EH (cell line): ENCODE measurements at regions not wholly inside any gene's neighbourhood (a gene's known extent, or its start where the extent isn't known, plus 50 kb on each side); places are given as distances from the start of the nearest gene placed in this dataset.
"Not testable (repeated sequence)": the region's sequence is repeated elsewhere in the genome, so short reads cannot be mapped to it uniquely, and the experiment has no call there.

ENCODE experiments used
- DNase-seq: peaks from one replicate; pipeline ENCODE4 v3.0.0-alpha.2; 2015; ENCODE audit warnings: low read depth

DNA sequence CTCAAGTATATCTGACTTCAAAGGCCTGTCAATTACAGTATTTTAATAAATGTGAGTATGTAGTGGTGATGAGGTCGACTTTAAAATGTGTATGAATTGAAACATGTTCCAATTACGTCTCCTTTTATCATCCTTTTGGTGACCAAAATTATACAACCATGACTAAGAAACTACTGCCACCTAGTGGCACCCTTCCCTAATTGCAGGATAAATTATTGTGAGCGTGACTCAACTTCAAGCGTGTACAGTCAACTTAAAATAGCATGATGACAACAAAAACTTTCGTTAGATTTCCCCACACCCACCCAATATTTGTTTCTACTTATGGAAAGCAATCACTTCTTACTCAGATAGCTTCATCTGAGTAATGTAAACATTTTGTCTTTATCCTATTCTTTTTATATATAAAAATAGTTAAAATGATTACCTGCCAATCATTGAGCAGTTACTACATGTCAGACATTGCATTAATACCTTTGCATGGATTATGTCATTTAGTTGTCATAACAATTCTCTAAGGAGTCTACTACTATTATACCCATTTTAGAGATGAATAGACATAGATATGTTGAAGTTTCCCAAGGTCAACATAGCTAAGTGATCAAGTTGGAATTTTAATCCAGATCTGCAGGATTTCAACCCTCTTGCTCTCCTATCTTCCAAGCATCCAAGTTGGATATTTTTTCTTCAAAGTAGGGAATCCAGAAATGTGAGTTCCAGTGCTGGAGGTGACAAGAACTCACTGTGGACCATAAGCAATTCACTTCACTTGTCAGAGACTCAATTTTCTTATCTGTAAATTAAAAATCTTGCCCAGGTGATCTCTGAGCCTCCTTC is 106.0 kb downstream of the MEX3B start:
- peak; percentile 66 for DNase-seq

DNA sequence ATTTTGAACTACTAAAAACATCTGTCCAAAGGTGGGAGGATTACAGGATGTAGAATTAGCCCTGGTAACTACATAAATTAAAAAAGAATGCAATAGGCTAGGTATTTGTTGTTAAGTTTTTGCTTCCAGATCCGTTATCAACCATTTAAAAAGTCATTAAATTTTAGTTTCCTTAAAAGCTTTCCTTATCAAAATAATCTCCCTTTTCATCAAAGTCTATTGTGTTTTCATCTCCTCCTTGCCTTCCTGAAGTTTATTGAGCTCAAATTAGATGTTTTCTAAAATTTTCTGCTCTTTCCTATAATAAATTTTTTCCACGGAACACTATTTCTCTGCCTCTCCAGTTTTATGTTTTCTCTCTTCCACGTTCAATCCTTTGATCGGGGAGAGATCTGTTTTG is 108.6 kb downstream of the MEX3B start:
- no peak for DNase-seq

DNA sequence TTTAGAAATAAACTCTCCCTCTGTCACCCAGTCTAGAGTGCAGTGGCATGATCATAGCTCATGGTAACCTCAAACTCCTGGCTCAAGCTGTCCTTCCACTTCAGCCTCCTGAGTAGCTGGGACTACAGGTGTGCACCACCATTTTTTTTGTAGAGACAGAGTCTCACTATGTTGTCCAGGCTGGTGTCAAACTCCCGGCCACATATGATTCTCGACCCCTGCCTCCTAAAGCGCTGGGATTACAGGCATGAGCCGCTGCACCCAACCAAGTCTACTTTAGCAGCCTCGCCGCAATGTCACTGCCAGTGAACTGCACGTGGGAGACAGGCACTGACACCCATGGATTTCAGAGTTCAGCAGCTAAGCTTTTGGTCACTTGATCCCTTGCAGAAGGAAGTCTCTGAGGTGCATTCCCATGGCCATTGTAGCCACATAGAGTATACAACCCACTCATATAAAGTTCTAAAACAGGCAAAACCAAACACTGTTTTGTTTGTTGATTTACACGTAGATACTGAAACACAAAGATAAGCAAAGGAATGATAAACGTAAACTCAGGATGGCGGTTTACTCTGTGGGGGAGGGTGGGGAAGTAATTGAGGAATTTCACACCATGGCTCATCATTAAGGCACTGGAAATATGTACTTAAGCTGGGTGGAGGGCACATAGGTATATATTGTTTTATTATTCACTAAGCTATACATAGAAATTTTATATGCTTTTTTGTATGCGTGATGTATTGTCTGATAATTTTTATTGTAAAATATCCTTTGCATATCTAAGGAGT is 115.0 kb downstream of the MEX3B start:
- no peak for DNase-seq

DNA sequence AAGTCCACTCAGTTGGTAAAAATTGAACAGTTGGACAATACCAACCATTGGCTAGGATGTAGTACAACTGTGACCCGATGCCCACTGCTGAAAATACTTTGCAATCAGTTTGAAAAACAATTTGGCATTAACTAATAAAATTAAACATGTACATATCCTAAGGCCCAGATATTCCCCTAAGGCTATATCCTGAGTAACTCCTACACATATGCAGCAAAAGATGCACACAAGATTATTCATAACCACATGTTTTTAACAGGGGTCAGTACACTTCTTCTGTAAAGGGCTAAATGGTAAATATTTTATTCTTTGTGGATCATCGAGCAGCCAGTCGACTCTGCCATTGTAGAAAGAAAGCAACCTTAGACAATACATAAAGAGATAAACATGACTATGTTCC is 116.3 kb downstream of the MEX3B start:
- peak; percentile 21 for DNase-seq

DNA sequence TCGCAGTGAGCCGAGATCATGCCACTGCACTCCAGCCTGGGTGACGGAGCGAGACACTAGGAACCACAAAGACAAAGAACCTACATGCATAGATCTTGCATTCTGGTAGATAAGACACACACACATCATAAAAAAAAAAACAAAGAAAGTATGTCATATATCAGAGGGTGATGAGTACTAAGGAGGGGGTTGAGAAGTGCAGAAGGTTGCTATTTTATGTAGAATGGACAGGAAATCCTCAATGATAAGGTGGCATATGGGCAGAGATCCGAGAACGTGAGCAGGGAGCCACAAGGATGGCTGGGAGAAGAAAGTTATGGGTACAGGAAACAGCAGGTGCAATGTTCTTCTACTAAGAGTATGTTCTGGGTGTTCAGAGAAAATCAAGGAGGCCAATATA is 118.8 kb downstream of the MEX3B start:
- DNase-seq, result no peak

DNA sequence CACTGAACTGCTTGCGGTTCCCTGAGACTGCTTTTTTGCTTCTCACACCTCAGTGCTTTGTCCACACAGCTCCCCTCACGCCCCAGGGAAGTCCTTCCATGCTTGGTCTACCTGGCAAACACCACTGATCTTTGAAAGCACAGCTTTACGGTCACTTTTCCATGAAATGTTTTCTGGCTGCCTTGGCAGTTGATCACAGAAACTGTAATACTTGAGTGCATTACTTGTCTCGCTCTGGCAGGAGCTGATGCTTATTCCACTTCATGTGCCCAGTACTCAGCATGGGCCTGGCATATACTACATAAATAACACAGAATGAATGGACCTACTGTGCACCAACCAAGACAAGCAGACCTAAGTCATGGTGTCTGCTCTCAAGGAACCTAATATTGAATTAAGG is 121.1 kb downstream of the MEX3B start:
- DNase-seq, result no peak

DNA sequence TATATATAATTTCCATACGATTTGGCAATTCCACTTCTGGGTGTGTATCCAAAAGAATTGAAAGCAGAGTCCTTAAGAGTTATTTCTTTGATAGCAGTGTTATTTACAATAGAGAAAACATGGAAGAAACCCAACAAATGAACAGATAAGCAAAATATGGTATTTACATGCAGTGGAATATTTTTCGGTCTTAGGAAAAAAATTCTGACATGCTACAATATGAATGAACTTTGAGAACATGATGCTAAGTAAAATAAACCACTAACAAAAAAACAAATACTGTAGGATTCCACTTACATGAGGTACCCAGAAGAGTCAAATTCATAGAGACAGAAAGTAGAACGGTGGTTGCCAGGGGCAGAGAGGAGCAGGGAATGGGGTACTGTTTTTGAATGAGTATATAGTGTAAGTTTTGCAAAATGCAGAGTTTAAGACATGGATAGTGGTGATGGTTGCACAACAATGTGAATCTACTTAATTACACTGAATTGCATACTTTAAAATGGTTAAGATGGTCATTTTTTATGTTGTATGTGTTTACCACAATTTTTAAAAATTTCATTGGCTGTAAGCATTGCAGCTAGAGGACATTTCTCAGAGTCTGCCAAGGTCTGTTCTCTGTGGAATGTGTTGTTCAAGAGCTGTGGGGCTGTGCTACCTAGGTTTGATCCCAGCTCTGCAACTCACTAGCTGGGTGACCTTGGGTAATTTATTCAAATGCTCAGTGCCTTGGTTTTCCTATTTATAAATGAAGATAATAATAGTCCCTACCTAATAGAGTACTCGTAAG is 122.1 kb downstream of the MEX3B start:
- DNase-seq, result no peak

DNA sequence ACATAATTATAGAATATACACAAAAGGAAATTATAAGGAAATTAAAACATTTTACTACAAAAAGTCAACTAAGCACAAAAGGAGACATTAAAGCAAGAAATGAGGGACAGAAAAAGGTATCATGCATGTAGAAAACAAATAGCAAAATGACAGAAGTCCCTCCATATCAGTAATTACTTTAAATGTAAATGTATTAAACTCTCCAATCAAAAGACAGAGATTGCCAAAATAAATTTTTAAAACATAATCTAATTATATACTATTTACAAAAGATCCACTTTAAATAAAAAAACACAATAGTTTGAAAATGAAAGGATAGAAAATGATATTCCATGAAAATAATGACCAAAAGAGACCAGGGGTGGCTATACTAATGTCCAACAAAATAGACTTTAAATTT is 123.7 kb downstream of the MEX3B start:
- no peak for DNase-seq

DNA sequence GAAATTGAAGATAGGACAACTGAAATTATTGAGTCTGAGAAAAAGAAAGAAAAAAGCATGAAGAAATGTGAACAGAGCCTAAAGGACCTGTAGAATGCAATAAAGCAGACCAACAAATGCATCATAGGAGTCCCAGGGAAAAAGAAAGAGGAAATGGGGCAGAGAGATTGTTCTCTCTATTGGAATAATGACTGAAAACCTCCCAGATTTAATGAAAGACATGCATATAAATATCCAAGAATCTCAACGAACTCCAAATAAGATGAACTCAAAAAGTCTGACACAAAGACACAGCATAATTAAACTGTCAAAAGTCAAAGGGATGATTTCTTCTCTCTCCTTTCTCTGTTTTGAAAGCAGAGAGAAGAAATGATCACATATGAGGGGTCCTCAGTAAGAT is 124.7 kb downstream of the MEX3B start:
- DNase-seq, result no peak

DNA sequence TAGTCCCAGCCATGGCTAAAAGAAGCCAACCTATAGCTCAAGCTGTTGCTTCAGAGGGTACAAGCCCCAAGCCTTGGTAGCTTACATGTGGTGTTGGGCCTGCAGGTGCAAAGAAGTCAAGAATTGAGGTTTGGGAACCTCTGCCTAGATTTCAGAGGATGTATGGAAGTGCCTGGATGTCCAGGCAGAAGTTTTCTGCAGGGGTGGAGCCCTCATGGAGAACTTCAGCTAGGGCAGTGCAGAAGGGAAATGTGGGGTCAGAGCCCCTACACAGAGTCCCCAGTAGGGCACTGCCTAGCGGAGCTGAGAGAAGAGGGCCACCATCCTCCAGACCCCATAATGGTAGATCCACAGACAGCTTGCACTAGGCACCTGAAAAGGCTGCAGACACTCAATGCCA is 127.1 kb downstream of the MEX3B start:
- DNase-seq, result not testable (repeated sequence)

DNA sequence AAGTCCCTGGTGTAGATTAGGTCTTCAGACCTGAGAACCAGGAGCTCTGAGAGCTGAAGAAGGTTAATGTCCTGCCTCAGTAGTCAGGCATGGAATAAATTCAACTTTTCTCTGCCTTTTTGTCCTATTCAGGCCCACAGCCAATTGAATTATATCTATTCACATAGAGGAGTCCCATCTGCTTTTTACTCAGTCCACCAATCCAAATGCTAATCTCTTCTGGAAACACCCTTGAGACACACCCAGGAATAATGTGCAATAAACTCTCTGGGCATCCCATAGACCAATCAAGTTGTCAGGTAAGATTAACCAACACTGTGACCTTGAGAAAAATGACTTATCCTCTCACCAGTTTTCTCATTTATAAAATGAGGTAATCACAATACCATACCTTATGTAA is 129.4 kb downstream of the MEX3B start:
- no peak for DNase-seq

DNA sequence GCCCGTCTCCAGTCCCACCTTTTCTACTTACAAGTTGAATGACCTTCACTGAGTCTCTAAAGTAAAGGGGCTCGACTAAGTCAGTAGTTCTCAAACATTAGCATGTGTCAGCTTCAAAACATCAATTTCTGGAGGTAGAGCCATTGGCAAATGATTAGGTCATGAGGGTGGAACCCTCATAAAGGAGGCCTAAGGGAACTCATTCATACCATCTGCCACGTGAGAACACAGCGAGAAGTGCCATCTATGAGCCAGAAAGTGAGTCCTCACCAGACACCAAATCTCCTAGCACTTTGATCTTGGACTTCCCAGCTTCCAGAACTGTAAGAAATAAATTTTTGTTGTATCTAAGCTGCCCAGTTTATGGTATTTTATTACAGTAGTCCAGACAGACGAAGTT is 129.8 kb downstream of the MEX3B start:
- no peak for DNase-seq

DNA sequence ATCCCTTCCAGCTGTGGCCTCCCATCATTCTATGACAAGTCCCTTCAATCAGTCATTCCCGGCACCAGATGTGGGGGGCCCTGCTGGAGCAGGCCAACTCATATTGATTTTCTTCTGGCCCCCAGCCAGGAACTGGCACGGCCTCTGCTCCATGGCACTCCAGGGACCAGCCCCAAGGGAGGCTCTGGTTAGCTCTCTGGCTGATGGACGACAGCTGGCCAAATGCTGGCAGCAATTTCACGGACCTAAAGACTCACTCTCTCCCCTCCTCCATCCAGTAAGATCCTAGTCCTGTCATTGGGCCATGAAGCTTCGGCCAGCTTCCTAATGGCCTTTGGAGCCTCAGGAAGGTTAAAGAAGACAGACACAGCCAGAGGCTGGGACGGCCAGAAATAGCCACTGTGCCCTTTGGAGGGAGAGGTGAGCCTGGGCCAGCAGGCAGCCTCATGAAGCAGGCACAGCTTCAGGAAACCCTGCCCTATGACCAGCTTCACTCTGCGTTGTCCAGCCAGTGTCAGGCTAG is 131.0 kb downstream of the MEX3B start:
- no peak for DNase-seq

DNA sequence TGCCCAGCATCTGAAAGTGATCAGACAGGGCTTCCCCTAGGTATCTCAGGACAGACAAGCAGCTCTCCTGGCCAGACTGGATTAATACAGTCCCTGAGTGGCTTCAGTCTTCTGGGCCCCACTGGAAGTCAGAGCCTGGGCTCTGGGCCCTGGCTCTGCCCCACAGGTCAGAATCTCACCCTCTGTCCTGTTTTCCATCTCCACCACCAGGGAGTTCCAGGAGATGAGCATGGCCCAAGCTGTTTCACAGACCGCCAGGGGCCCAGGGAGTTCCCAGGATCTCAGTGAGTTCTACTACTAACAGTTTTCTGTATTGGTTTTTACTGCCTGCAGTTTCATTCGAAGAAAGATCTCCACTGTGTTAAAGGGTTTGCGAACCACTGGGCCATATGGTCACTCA is 131.5 kb downstream of the MEX3B start:
- no peak for DNase-seq

DNA sequence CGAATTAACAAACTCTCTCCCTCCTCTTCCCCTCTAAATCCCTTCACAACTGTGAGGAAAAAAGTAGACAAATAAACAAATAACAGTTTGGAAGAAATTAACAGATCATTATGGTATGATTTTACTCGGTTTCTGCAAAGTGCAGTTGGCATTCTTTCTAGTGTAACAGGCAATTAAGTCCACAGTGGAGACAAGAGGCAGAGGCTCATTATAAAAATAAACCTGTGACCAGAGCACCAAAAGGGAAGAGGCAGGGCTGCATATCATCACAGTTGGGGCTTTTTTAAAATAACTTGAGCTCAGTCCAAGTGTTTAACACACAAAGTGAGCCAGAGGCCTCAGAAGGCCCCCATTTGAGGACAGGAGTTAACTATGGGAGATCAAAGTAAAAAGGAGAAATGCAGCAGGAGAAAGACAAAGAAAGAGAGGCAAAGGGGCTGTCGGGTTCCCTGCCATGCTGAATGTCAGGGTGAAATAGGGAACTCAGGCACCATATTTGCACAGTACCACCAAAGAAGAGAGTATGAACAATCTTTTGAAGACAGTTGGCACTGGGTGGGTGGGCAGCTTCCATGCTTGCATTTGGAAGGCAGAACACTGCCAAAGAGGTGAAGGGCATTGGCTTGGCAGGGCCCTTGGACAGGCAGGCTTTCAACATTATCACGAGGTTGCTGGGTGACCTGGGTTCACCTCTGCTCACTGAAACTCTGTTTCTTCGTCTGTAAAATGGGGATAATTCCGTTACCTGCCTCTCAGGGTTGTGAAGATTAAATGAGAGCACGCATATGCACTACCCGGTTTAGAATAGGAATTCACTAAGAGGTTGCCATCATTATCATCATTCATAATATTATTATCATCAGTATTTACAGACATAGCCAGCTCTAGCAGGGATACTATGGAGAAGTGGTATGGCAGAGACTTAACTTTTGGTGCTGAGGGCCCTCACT is 134.5 kb downstream of the MEX3B start:
- peak; percentile 42 for DNase-seq

DNA sequence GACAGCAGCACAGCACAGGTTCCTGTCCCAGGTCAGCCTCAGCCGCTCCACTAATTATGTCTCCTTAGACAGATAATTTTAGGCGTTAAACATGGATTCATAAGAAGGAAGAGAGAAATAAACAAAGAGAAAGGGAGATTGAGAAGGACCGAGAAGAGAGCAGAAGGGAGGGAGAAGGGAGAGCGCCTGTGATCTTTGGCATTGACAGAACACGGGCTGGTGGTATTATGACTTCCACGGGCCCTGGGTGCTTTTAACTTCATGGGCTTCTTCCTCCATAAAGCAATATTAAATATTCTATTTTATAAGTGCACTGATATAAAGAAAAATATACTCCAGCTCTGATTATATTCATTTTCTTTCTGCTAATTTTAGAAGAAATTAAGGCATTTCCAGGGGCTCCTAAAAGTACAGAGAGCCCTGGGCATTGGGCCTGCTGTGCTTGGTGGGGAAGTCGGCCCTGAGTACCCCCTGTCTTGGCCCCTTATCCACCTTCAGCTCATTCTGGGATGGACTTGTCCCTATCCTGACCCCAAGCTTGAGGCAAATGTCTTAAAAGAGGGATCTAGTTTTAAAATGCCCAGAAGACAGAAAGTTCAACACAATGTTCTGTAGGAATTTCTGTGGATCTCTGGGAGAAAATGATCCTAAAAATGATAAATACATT is 135.3 kb downstream of the MEX3B start:
- DNase-seq, result no peak

DNA sequence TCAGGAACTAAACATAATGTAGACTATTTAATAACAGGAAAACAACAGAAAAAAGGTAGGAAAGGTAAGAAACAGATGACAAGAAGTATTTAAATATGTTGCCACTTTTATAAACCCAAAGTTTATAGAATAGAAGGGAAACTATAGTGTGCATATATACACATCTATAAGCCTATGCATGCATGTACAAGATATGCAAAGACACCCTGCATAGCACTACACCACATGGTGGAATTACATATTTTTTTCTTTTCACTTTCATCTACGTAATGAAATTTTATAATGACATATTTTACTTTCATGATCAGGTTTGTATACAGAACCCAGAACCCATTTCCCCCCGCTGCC is 136.8 kb downstream of the MEX3B start:
- DNase-seq, result no peak

DNA sequence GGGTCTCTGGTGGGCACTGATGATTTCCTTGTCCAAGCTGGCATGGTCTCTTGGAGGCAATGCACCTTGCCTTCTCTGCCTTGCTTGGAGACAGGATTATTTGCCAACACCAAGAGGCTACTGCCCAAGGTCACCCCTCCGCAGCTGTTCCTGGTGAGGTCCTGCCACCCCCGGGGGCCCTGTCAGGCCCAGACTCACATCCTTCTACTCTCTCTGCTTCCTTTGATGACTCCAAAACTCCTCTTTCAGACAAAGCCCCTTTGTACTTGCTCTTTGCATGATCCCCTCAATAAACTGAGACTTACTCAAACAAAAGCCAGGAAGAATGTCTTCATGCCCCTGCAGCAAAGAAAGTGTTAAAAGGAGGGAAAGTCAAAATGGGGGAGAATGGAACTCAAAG is 137.7 kb downstream of the MEX3B start:
- no peak for DNase-seq

DNA sequence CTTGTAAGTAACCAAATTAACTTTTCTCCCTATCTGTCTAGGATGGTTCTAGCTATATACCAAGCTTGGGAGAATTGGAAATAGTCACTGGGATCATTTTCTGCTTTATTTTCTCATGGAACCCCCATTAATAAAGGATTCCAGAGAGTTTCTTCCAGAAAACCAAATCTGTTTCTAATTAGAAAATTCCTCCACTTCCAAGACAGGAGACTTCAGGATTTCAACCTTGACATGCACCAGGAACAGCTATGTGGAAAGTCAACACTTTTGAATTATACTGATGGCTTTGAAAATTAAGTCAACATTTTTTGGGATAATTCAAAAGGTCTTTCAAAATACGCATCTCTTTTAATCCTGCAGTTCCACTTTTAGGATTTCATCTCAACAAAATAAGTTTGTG is 138.3 kb downstream of the MEX3B start:
- peak; percentile 10 for DNase-seq

DNA sequence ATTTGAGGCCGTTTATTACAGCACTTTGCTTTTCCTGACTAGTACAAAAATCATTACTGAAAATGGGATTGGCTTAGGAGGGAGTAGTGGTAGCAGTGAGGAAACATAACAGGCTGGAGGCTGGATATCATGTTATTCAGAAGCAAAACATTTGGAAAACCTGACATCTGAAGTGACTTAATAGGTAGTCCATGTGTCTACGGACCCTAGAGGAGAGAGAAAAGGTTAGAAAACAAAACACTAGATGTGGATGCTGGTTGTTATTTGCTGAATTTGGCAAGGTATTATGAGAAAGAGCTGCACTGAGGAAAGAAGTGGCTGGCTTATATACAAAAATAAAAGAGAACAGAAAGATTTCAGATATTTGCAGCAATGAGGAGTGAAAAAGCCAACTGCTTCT is 139.9 kb downstream of the MEX3B start:
- DNase-seq, result no peak

DNA sequence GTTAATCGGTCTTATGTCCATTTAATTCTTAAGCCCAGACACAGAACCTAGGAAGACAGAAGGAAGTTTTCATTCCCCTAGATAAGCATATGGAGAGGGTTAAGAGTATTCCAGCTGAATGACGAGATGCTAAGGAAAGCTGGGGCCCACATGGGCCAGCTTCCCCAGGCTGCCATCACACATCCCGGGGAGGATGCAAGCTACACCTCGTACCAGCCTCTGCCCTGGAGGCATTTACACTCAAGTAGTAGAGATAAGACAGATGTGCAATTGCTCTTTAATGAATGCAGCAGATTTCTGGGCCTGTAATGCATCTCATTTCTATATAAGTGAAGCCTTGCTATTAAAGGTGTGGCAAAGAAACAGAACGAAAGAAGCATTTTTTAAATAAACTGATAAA is 144.5 kb downstream of the MEX3B start:
- no peak for DNase-seq
